Pancreas (tissue), 10 donors: ENCODE measurements at regions not wholly inside any gene's neighbourhood (a gene's known extent, or its start where the extent isn't known, plus 50 kb on each side); places are given as distances from the start of the nearest gene placed in this dataset.

Experiments used
- ATAC-seq, 4 donors: fragments of 200-7000 bp; cut with Tn5 transposase; one replicate each; pipeline versions ENCODE4 v1.8.0 to v1.9.1; 2020; ENCODE audit warnings: mild to moderate bottlenecking in 4 of 4, moderate library complexity in 4 of 4
- DNase-seq, 6 donors: peaks; one replicate each; pipeline ENCODE4 v3.0.0-alpha.2; 2020
- FAIRE-seq: peaks from 2 replicates; lab custom pipeline; 2012; peaks lifted over from hg19 to GRCh38; lab: Jason Lieb, UNC
- H3K27ac ChIP-seq, 4 donors: fragments of 200-600 bp; sonication (generic); 1 replicate in 3 of 4; 2 replicates in 1 of 4; pipeline versions ENCODE4 v1.5.0 to v1.8.0; 2020
- H3K27me3 ChIP-seq, 4 donors: fragments of 200-600 bp; one replicate each; pipeline ENCODE4 v1.8.0; 2021
- H3K36me3 ChIP-seq, 3 donors: fragments of 200-600 bp; sonication (generic) in 1 of 3; one replicate each; pipeline versions ENCODE4 v1.5.0 to v1.8.0; 2020 to 2021
- H3K4me1 ChIP-seq, 3 donors: fragments of 200-600 bp; one replicate each; pipeline ENCODE4 v1.8.0; 2021
- H3K4me3 ChIP-seq, 4 donors: fragments of 200-600 bp; sonication (generic) in 2 of 4; one replicate each; pipeline versions ENCODE4 v1.5.0 to v1.8.0; 2020 to 2021
- H3K9me3 ChIP-seq, 4 donors: fragments of 200-600 bp; one replicate each; pipeline ENCODE4 v1.8.0; 2021
- CTCF ChIP-seq, 4 donors: fragments of 200-600 bp; sonication (generic) in 3 of 4; IDR thresholded peaks; one replicate each; pipeline versions ENCODE4 v1.5.0 to v1.8.0; 2021; ENCODE audit warnings: antibody characterized with exemption in 4 of 4
- WGBS, 2 donors: extraction: QIAGEN DNeasy Blood & Tissue Kit; methylation state at CpG; one replicate each; pipeline ENCODE4 v1.1.7; 2013; 5-methylcytosine and 5-hydroxymethylcytosine counted together
- intact Hi-C, 3 donors: fragments of 100-400 bp; cut with DNase I; formaldehyde crosslinking; loops; one replicate each; pipeline versions ENCODE4 v1.11.1 to v1.14.2; 2022
- donor health status: healthy with polysubstance abuse.
- donor health status: DM: no; HTN: no; CAD: no; lungs with moderate emphysema.
- donor health status: DM: no; HTN: no; CAD: no.
- donor health status: control.
- donor health status: control.
- donor health status: Bipolar disorder and iron deficiency.
- donor health status: DM: yes; HTN: yes; CAD: no.
- donor health status: DM: no; HTN: no; CAD: no.
- donor health status: DM: no; HTN: no; CAD: no.
- donor health status: DM: yes; HTN: yes; CAD: no.

- ATAC-seq (no peak), DNase-seq (no peak), FAIRE-seq (no peak)
- H3K4me1 ChIP-seq = no peaks in the 10 kb centered on the region
- H3K27me3 ChIP-seq = no peaks in the 10 kb centered on the region
- TF ChIP-seq CTCF (IDR thresholded peaks at IDR 0.05) = no peak
- H3K4me3 ChIP-seq = no peak overlapping the region
- no peak overlapping the region for H3K27ac ChIP-seq
- WGBS, 2 donors = 67 to 72% methylated on average over 1 of the region's 1 CpG
- no peaks in the 10 kb centered on the region for H3K9me3 ChIP-seq
- intact Hi-C loops = no loop called here
- H3K36me3 ChIP-seq = no peaks in the 10 kb centered on the region
These were observed 1010.8 kb upstream of the CELF4 start for GRCh38 chr18:38576349-38576748.

GRCh38 chr18:38575648-38576047 is 1010.0 kb upstream of the CELF4 start:
- Histone ChIP-seq H3K4me3 (no peak overlapping the region), H3K27me3 (no peaks in the 10 kb centered on the region), H3K27ac (no peak overlapping the region), H3K9me3 (no peaks in the 10 kb centered on the region), H3K4me1 (no peaks in the 10 kb centered on the region), H3K36me3 (no peaks in the 10 kb centered on the region)
- WGBS, 2 donors = 65 to 79% methylated on average over 2 of the region's 2 CpGs
- FAIRE-seq (no peak), ATAC-seq (no peak), DNase-seq (no peak)
- intact Hi-C loops = no loop called here
- no peak for TF ChIP-seq CTCF (IDR thresholded peaks at IDR 0.05)

GRCh38 chr18:38575023-38575422 is 1009.4 kb upstream of the CELF4 start:
- WGBS, 2 donors = 60 to 65% methylated on average over 6 of the region's 6 CpGs
- no peak for DNase-seq
- H3K4me1 ChIP-seq = no peaks in the 10 kb centered on the region
- intact Hi-C loops = no loop called here
- H3K27ac ChIP-seq = no peak overlapping the region
- no peaks in the 10 kb centered on the region for H3K27me3 ChIP-seq
- H3K36me3 ChIP-seq = no peaks in the 10 kb centered on the region
- TF ChIP-seq CTCF (IDR thresholded peaks at IDR 0.05) = no peak
- FAIRE-seq = no peak
- no peak for ATAC-seq
- no peak overlapping the region for H3K4me3 ChIP-seq
- no peaks in the 10 kb centered on the region for H3K9me3 ChIP-seq

GRCh38 chr18:38572554-38573111 is 1007.0 kb upstream of the CELF4 start:
- no peaks in the 10 kb centered on the region for H3K27me3 ChIP-seq
- no peaks in the 10 kb centered on the region for H3K9me3 ChIP-seq
- no peaks in the 10 kb centered on the region for H3K4me1 ChIP-seq
- DNase-seq (no peak), ATAC-seq (no peak), FAIRE-seq (no peak)
- intact Hi-C loops = no loop called here
- TF ChIP-seq CTCF (IDR thresholded peaks at IDR 0.05) = no peak
- 53 to 64% methylated on average over 6 of the region's 6 CpGs for WGBS, 2 donors
- no peak overlapping the region for H3K4me3 ChIP-seq
- no peaks in the 10 kb centered on the region for H3K36me3 ChIP-seq
- H3K27ac ChIP-seq = no peak overlapping the region

GRCh38 chr18:38571651-38572050 is 1006.1 kb upstream of the CELF4 start:
- no peaks in the 10 kb centered on the region for H3K36me3 ChIP-seq
- FAIRE-seq (no peak), DNase-seq (no peak), ATAC-seq (no peak)
- H3K27ac ChIP-seq = no peak overlapping the region
- H3K4me1 ChIP-seq = no peaks in the 10 kb centered on the region
- intact Hi-C loops = no loop called here
- TF ChIP-seq CTCF (IDR thresholded peaks at IDR 0.05) = no peak
- no peaks in the 10 kb centered on the region for H3K9me3 ChIP-seq
- no peak overlapping the region for H3K4me3 ChIP-seq
- H3K27me3 ChIP-seq = no peaks in the 10 kb centered on the region
- WGBS, 2 donors = 35 to 38% methylated on average over 2 of the region's 2 CpGs
